K562 (cell line): ENCODE measurements at regions not wholly inside any gene's neighbourhood (a gene's known extent, or its start where the extent isn't known, plus 50 kb on each side); places are given as distances from the start of the nearest gene placed in this dataset.

Experiments
- ATAC-seq: fragments of 200-7000 bp; cut with Tn5 transposase; 3 replicates; pipeline ENCODE4 v1.9.1; 2020; ENCODE audit warnings: moderate library complexity
- BruUV-seq: library from RNA; stranded (reverse); fragments of 400-500 nt; replicated peaks from 2 replicates; lab custom pipeline; 2021; lab: Mats Ljungman, UMichigan
- CTCF ChIA-PET: fragments of 300-600 bp; formaldehyde crosslinking; extraction: SDS; loops from one replicate; lab custom pipeline; 2021; ENCODE audit warnings: low intra/inter-chr PET ratio; lab: Yijun Ruan, JAX
- POLR2A ChIA-PET: fragments of 300-600, 350-650 bp; sonication (Branson Sonifier 250); formaldehyde crosslinking; extraction: SDS; loops from one replicate; lab custom pipeline; 2021; ENCODE audit warnings: antibody characterized with exemption, inconsistent platforms; lab: Yijun Ruan, JAX
- DNase-seq, 4 experiments: peaks; one replicate each; pipeline versions ENCODE4 v3.0.0 to v3.0.0-alpha.2; 2011 to 2018; ENCODE audit warnings: low spot score in 3 of 4, mixed read lengths in 3 of 4; ENCODE audit errors: extremely low read depth in 1 of 4
- FAIRE-seq: peaks from 2 replicates; lab custom pipeline; 2011; peaks lifted over from hg19 to GRCh38; lab: Jason Lieb, UNC
- H2AFZ ChIP-seq: 2 replicates; pipeline ENCODE4 v1.6.0; 2011; ENCODE audit warnings: low read depth, low read length, control low read depth, inconsistent platforms
- H3K27ac ChIP-seq: fragments of 200-600 bp; 3 replicates; pipeline ENCODE4 v1.8.0; 2011; ENCODE audit warnings: low read depth, mild to moderate bottlenecking, control low read depth, inconsistent platforms, low read length, moderate library complexity, mixed read lengths; ENCODE audit errors: extremely low read depth
- H3K27me3 ChIP-seq, 2 experiments: fragments of 300-600 bp in 1 of 2; 2 replicates in 1 of 2; 3 replicates in 1 of 2; pipeline versions ENCODE4 v1.6.0 to v1.8.0; 2011; ENCODE audit warnings: inconsistent platforms in 2 of 2, low read length in 2 of 2, mild to moderate bottlenecking in 1 of 2, mixed read lengths in 1 of 2, moderate library complexity in 1 of 2; ENCODE audit not compliant: control insufficient read depth in 2 of 2, insufficient read depth in 2 of 2
- H3K36me3 ChIP-seq: fragments of 300-600 bp; 3 replicates; pipeline ENCODE4 v1.8.0; 2011; ENCODE audit warnings: mild to moderate bottlenecking, low read length, inconsistent platforms; ENCODE audit not compliant: control insufficient read depth, insufficient read depth
- H3K4me1 ChIP-seq, 2 experiments: fragments of 200-600 bp in 1 of 2; replicated peaks in 1 of 2; 2 replicates in 1 of 2; 3 replicates in 1 of 2; pipeline versions ENCODE4 v1.5.1 to v1.8.0; 2011; ENCODE audit warnings: inconsistent platforms in 2 of 2, low read length in 2 of 2, mild to moderate bottlenecking in 1 of 2, mixed read lengths in 1 of 2, moderate library complexity in 1 of 2; ENCODE audit not compliant: control insufficient read depth in 2 of 2, insufficient read depth in 2 of 2
- H3K4me2 ChIP-seq: 2 replicates; pipeline ENCODE4 v1.6.1; 2011; ENCODE audit warnings: low read length, control low read depth, inconsistent platforms, mixed read lengths; ENCODE audit not compliant: insufficient read depth
- H3K4me3 ChIP-seq: fragments of 200-600 bp; sonication (generic), shearing (Covaris generic); 2 replicates; pipeline ENCODE4 v1.5.1; 2016; ENCODE audit warnings: control low read depth, inconsistent platforms
- H3K79me2 ChIP-seq: fragments of 200-600 bp; 3 replicates; pipeline ENCODE4 v1.8.0; 2011; ENCODE audit warnings: low read length, inconsistent platforms; ENCODE audit not compliant: control insufficient read depth, insufficient read depth
- H3K9ac ChIP-seq, 2 experiments: 2 replicates each; pipeline versions ENCODE4 v1.6.0 to v1.6.1; 2011; ENCODE audit warnings: low read depth in 2 of 2, low read length in 2 of 2, control low read depth in 1 of 2, inconsistent platforms in 1 of 2, mild to moderate bottlenecking in 1 of 2, mixed read lengths in 1 of 2; ENCODE audit not compliant: insufficient read depth in 1 of 2
- H3K9me1 ChIP-seq: one replicate; pipeline ENCODE4 v1.6.0; 2011; ENCODE audit warnings: inconsistent platforms, mild to moderate bottlenecking, low read length, moderate library complexity; ENCODE audit not compliant: control insufficient read depth, insufficient read depth
- H3K9me3 ChIP-seq: replicated peaks from 2 replicates; pipeline ENCODE4 v1.5.1; 2011; ENCODE audit warnings: low read depth, low read length, inconsistent platforms; ENCODE audit not compliant: control insufficient read depth, insufficient read depth
- H4K20me1 ChIP-seq: replicated peaks from 2 replicates; pipeline ENCODE4 v1.6.1; 2011; ENCODE audit warnings: low read length, inconsistent platforms, mixed read lengths; ENCODE audit not compliant: control insufficient read depth, insufficient read depth
- BCLAF1 ChIP-seq, 2 experiments: fragments of 450-650 bp in 1 of 2; IDR thresholded peaks; 2 replicates each; pipeline ENCODE4 v1.6.1; 2011 to 2017; ENCODE audit warnings: low read depth in 2 of 2, antibody characterized with exemption in 1 of 2, borderline replicate concordance in 1 of 2, low read length in 1 of 2, mild to moderate bottlenecking in 1 of 2, mixed read lengths in 1 of 2; ENCODE audit not compliant: control insufficient read depth in 1 of 2
- CBX1 ChIP-seq: sonication (generic); IDR thresholded peaks from 2 replicates; pipeline ENCODE4 v1.6.1; 2016; ENCODE audit warnings: antibody characterized with exemption, low read depth, mild to moderate bottlenecking
- ELK1 ChIP-seq: sonication (generic); formaldehyde crosslinking; IDR thresholded peaks from 2 replicates; pipeline ENCODE4 v1.8.1; 2022; ENCODE audit warnings: missing genetic modification reagents
- ESRRB ChIP-seq: fragments of 250-450 bp; sonication (Bioruptor Pico); IDR thresholded peaks from 2 replicates; pipeline ENCODE4 v1.5.0; 2020; ENCODE audit warnings: mild to moderate bottlenecking, moderate library complexity, borderline replicate concordance
- HDAC1 ChIP-seq, 2 experiments: fragments of 450-650 bp; IDR thresholded peaks; 2 replicates each; pipeline ENCODE4 v1.6.1; 2016 to 2017; ENCODE audit warnings: inconsistent platforms in 1 of 2, mild to moderate bottlenecking in 1 of 2, moderate library complexity in 1 of 2
- NFIX ChIP-seq: fragments of 250-450 bp; sonication (Bioruptor Pico); IDR thresholded peaks from 2 replicates; pipeline ENCODE4 v1.4.0; 2020; ENCODE audit warnings: low read depth, mild to moderate bottlenecking, moderate library complexity
- NR4A1 ChIP-seq, 2 experiments: fragments of 250-450 bp in 1 of 2; fragments of 450-650 bp in 1 of 2; sonication (Bioruptor Pico) in 1 of 2; IDR thresholded peaks; 2 replicates each; pipeline versions ENCODE4 v1.4.0 to v1.6.1; 2016 to 2020; ENCODE audit warnings: mild to moderate bottlenecking in 2 of 2, missing compliant biosample characterization in 1 of 2, missing genetic modification characterization in 1 of 2, moderate library complexity in 1 of 2
- NUFIP1 ChIP-seq: fragments of 450-650 bp; IDR thresholded peaks from 2 replicates; pipeline ENCODE4 v1.6.1; 2018; ENCODE audit not compliant: partially characterized antibody
- PHF20 ChIP-seq: fragments of 450-650 bp; IDR thresholded peaks from 2 replicates; pipeline ENCODE4 v1.6.1; 2018; ENCODE audit not compliant: partially characterized antibody
- PHTF2 ChIP-seq: fragments of 250-450 bp; sonication (Bioruptor Pico); IDR thresholded peaks from 2 replicates; pipeline ENCODE4 v1.5.0; 2021; ENCODE audit warnings: mild to moderate bottlenecking
- POLR2A ChIP-seq: fragments of 450-650 bp; conservative IDR thresholded peaks from 2 replicates; pipeline ENCODE4 v1.6.1; 2016
- POLR2G ChIP-seq: fragments of 200-400 bp; formaldehyde crosslinking; IDR thresholded peaks from 2 replicates; pipeline ENCODE4 v1.6.1; 2017; ENCODE audit warnings: low read depth, mild to moderate bottlenecking, antibody characterized with exemption, low read length, moderate library complexity
- RBM39 ChIP-seq: fragments of 200-400 bp; formaldehyde crosslinking; optimal IDR thresholded peaks from 2 replicates; pipeline ENCODE3; 2018; ENCODE audit warnings: low read depth, low read length
- SRSF9 ChIP-seq: fragments of 200-400 bp; formaldehyde crosslinking; IDR thresholded peaks from 2 replicates; pipeline ENCODE4 v1.6.1; 2017; ENCODE audit warnings: low read depth, low read length, borderline replicate concordance
- TAF15 ChIP-seq: fragments of 200-400 bp; formaldehyde crosslinking; IDR thresholded peaks from 2 replicates; pipeline ENCODE4 v1.6.1; 2017; ENCODE audit warnings: mild to moderate bottlenecking, low read depth, low read length, moderate library complexity
- ZC3H4 ChIP-seq: sonication (generic); formaldehyde crosslinking; IDR thresholded peaks from 2 replicates; pipeline ENCODE4 v1.9.0; 2021; ENCODE audit warnings: missing genetic modification reagents, borderline replicate concordance
- ZNF395 ChIP-seq: fragments of 200-800 bp; sonication (Bioruptor generic); IDR thresholded peaks from 2 replicates; pipeline ENCODE4 v1.6.1; 2017; ENCODE audit warnings: missing genetic modification characterization, missing compliant biosample characterization
- ZNF507 ChIP-seq: conservative IDR thresholded peaks from 2 replicates; pipeline ENCODE4 v1.6.1; 2017; ENCODE audit warnings: missing genetic modification characterization, missing compliant biosample characterization
- ZNF668 ChIP-seq: fragments of 250-450 bp; sonication (Bioruptor Pico); IDR thresholded peaks from 2 replicates; pipeline ENCODE4 v1.8.0; 2022; ENCODE audit warnings: mild to moderate bottlenecking, inconsistent platforms
- WGBS: fragments of 100-300 bp; shearing (Covaris generic); methylation state at CpG from one replicate; pipeline ENCODE4 v1.1.6; 2016; ENCODE audit warnings: low coverage, mixed read lengths; ENCODE audit not compliant: insufficient coverage; ENCODE audit errors: missing lambda C conversion rate; 5-methylcytosine and 5-hydroxymethylcytosine counted together
- in situ Hi-C: fragments of 300-500 bp; cut with MboI; formaldehyde crosslinking; loops from 4 replicates; pipeline ENCODE4 v1.15.0; 2018; ENCODE audit warnings: inconsistent platforms, mixed read lengths
- intact Hi-C: fragments of 100-400 bp; cut with micrococcal nuclease; formaldehyde crosslinking; loops from 2 replicates; pipeline ENCODE4 v1.14.2; 2022

GRCh38 chr15:20367093-20367492, 174.5 kb downstream of the GOLGA6L6 start:
- TF ChIP-seq RBM39 (no peak), TAF15 (no peak), ZNF668 (CRISPR knock-in tag) (no peak), ZC3H4 (CRISPR knock-in tag) (no peak), HDAC1 (IDR thresholded peaks at IDR 0.05) (no peak), ZNF395 (CRISPR knock-in tag) (no peak), ESRRB (CRISPR knock-in tag) (no peak), NUFIP1 (no peak), SRSF9 (no peak), POLR2G (no peak), POLR2A (no peak), PHF20 (no peak), NR4A1 (CRISPR knock-in tag; IDR thresholded peaks at IDR 0.05) (no peak), NR4A1 (tag; IDR thresholded peaks at IDR 0.05) (no peak), CBX1 (no peak), BCLAF1 (IDR thresholded peaks at IDR 0.05; ENCODE audit: borderline replicate concordance in 1 of 2, control insufficient read depth in 1 of 2, low read depth in 2 of 2, low read length in 1 of 2) (no peak), ELK1 (no peak), NFIX (CRISPR knock-in tag) (no peak), ZNF507 (tag) (no peak), PHTF2 (CRISPR knock-in tag) (no peak)
- Histone ChIP-seq H3K9me3 (no peaks in the 10 kb centered on the region), H3K4me3 (no peak overlapping the region), H2AFZ (no peak overlapping the region), H3K27ac (no peak overlapping the region), H4K20me1 (no peaks in the 10 kb centered on the region), H3K27me3 (no peaks in the 10 kb centered on the region), H3K9ac (no peak overlapping the region), H3K4me1 (no peaks in the 10 kb centered on the region), H3K79me2 (no peaks in the 10 kb centered on the region), H3K4me2 (no peak overlapping the region), H3K9me1 (no peaks in the 10 kb centered on the region), H3K36me3 (no peaks in the 10 kb centered on the region)
- FAIRE-seq, result no peak
- intact Hi-C loops, result no loop called here
- in situ Hi-C loops, result loop anchor here (25.0 kb wide), 3 partner anchors 245 to 1395 kb away; no protein-coding TSS in a partner anchor
- BruUV-seq, result no TSS peak
- 4% methylated on average over 2 of the region's 2 CpGs for WGBS
- no peak for ATAC-seq
- POLR2A ChIA-PET, result no interaction called here
- no peak for DNase-seq
- CTCF ChIA-PET, result no interaction called here
